ENCODE measurements at regions not wholly inside any gene's neighbourhood (a gene's known extent, or its start where the extent isn't known, plus 50 kb on each side); places are given as distances from the start of the nearest gene placed in this dataset.

- TF ChIP-seq, protein P1, sequence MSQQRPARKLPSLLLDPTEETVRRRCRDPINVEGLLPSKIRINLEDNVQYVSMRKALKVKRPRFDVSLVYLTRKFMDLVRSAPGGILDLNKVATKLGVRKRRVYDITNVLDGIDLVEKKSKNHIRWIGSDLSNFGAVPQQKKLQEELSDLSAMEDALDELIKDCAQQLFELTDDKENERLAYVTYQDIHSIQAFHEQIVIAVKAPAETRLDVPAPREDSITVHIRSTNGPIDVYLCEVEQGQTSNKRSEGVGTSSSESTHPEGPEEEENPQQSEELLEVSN (IDR thresholded peaks at IDR 0.05), result no peak; the same call in 1 of the 2 replicates
- no peak for TF ChIP-seq BRCA1 (IDR thresholded peaks at IDR 0.05; ENCODE audit: low read depth, low read length)
- no peak for TF ChIP-seq CREB1 (IDR thresholded peaks at IDR 0.05)
- no peak for TF ChIP-seq SIX5 (IDR thresholded peaks at IDR 0.05; ENCODE audit: low read depth, low read length)
- TF ChIP-seq TCF12 (IDR thresholded peaks at IDR 0.05; ENCODE audit: low read depth, low read length), result 0 out of 2 replicates have a peak, but pooled peaks have one; percentile 35
- TF ChIP-seq SP2 (IDR thresholded peaks at IDR 0.05; ENCODE audit: low read length), result no peak
- TF ChIP-seq HDAC6 (IDR thresholded peaks at IDR 0.05; ENCODE audit: low read depth, low read length), result no peak
- no peak for TF ChIP-seq EZH2 (IDR thresholded peaks at IDR 0.05; ENCODE audit: low read depth, low read length, severe bottlenecking)
- no peak for TF ChIP-seq KDM4A (IDR thresholded peaks at IDR 0.05; ENCODE audit: low read depth, low read length, severe bottlenecking)
- peak; percentile 33 to 60 for TF ChIP-seq BCL11A (IDR thresholded peaks at IDR 0.05; ENCODE audit: low read depth in 2 of 2, low read length in 2 of 2)
- TF ChIP-seq PHF8 (conservative IDR thresholded peaks at IDR 0.05; ENCODE audit: low read depth, low read length), result no peak
- no peak for TF ChIP-seq POU5F1 (IDR thresholded peaks at IDR 0.05; ENCODE audit: low read depth, low read length)
- no peak for TF ChIP-seq CBX5 (IDR thresholded peaks at IDR 0.05; ENCODE audit: low read depth, low read length)
- no peak for TF ChIP-seq POLR2A (IDR thresholded peaks at IDR 0.05; ENCODE audit: control extremely low read depth in 1 of 2, low read depth in 2 of 2, low read length in 2 of 2)
- TF ChIP-seq TAF7 (optimal IDR thresholded peaks at IDR 0.05; ENCODE audit: borderline replicate concordance, low read depth, low read length), result no peak
- 0 out of 2 replicates have a peak, but pooled peaks have one; percentile 28 for TF ChIP-seq YY1 (IDR thresholded peaks at IDR 0.05; ENCODE audit: low read depth, low read length)
Observed at GRCh38 chr11:113628912-113629311, 77.2 kb downstream of the TMPRSS5 start (continued).

Measured in H1 (cell line).